IPS-18a (cell line): ENCODE measurements at regions not wholly inside any gene's neighbourhood (a gene's known extent, or its start where the extent isn't known, plus 50 kb on each side); places are given as distances from the start of the nearest gene placed in this dataset.
"Not testable (repeated sequence)": the region's sequence is repeated elsewhere in the genome, so short reads cannot be mapped to it uniquely, and the experiment has no call there.

ENCODE experiments used
- H3K27ac ChIP-seq: one replicate; pipeline ENCODE4 v1.5.1; 2013; ENCODE audit warnings: low read length
- H3K27me3 ChIP-seq: one replicate; pipeline ENCODE4 v1.6.1; 2013; ENCODE audit warnings: mild to moderate bottlenecking, low read length; ENCODE audit not compliant: control insufficient read depth, insufficient read depth
- H3K36me3 ChIP-seq: one replicate; pipeline ENCODE4 v1.6.1; 2013; ENCODE audit warnings: low read depth, low read length; ENCODE audit not compliant: control insufficient read depth
- H3K4me1 ChIP-seq: one replicate; pipeline ENCODE4 v1.6.1; 2013; ENCODE audit warnings: low read depth, low read length; ENCODE audit not compliant: control insufficient read depth
- H3K4me3 ChIP-seq: one replicate; pipeline ENCODE4 v1.5.1; 2013; ENCODE audit warnings: low read length
- H3K9ac ChIP-seq: one replicate; pipeline ENCODE4 v1.6.1; 2013; ENCODE audit warnings: mild to moderate bottlenecking, low read length, moderate library complexity
- H3K9me3 ChIP-seq: one replicate; pipeline ENCODE4 v1.6.1; 2013; ENCODE audit warnings: low read depth, low read length; ENCODE audit not compliant: control insufficient read depth

DNA sequence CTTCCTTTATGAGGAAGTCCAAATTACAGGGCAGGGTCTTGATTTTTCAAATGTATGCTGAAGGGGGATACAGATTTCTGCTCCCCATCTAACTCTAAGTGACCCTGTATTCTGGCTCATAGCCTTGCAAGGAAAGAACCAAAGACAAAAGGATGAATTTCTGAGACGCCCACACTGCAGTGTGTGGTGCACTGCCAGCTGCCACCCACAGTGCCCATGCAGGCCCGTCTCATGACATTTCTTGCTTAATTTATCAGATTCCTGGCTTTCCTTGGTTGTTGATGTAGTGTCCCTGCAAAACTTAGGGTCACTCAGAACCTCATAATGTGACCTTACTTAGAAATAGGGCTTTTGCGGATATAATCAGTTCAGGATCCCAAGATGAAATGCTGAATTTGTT, 68.0 kb downstream of the CBLN4 start:
- Histone ChIP-seq H3K4me1 (no peaks in the 10 kb centered on the region), H3K27ac (no peak overlapping the region), H3K9me3 (peaks cover 65% of the 10 kb centered on the region), H3K36me3 (no peaks in the 10 kb centered on the region), H3K4me3 (no peak overlapping the region), H3K9ac (no peak overlapping the region), H3K27me3 (no peaks in the 10 kb centered on the region)

DNA sequence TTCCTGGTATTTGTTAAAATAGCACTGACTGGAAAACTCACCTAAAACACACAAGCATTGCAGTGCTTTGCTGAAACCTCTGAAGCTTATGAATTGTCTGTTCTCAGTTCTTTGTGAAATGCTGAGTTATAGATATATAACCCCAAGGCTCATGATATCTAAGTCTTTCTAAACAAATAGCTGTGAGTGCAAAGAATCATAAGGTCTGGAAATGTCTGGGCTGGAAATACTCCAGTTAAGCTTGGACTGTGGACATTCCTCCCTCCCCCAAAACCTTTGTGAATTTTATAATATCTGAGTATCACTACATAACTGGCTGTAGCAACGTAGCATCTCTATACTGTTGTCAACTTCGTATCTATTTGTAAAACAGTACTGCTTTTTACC, 69.1 kb downstream of the CBLN4 start:
- no peaks in the 10 kb centered on the region for H3K27me3 ChIP-seq
- no peaks in the 10 kb centered on the region for H3K36me3 ChIP-seq
- H3K9me3 ChIP-seq: peaks cover 67% of the 10 kb centered on the region
- H3K27ac ChIP-seq: no peak overlapping the region
- H3K9ac ChIP-seq: no peak overlapping the region
- H3K4me3 ChIP-seq: no peak overlapping the region
- no peaks in the 10 kb centered on the region for H3K4me1 ChIP-seq

DNA sequence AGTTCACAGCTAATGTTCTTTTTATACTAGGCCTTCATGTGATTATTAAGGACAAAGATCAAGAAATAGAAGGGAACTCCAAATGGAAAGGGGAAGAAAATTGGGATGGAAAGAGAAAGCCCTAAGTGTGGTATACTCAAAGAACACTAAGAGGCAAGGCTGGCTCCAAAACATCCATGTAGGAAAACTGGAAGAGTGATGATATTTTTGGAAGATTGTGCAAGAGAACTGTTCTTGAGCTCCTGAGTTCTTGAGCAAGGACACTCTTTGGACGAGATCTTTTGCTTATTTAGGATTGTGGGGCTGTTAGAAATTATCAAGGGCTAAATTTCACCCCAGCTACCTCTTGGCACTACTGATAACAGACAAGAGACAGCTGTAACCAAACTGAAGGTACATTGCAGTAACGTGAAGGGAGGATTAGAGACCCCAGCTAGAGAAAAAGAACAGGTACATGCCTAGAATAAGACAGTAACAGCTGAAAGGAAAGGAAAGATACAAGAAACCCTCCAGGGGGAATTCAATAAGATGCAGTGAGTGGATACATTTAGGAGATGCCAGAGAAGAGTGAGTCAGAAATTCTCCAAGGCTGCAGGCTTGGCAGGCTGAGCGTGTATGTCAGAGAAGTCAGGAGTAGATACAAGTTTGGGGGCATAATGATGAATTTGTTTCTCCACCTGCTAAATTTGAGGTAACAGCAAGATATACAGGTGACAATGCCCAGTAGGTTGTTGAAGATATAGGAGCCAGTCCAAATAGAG, 69.7 kb downstream of the CBLN4 start:
- peaks cover 72% of the 10 kb centered on the region for H3K9me3 ChIP-seq
- H3K4me1 ChIP-seq: no peaks in the 10 kb centered on the region
- H3K27me3 ChIP-seq: no peaks in the 10 kb centered on the region
- H3K9ac ChIP-seq: no peak overlapping the region
- H3K4me3 ChIP-seq: no peak overlapping the region
- H3K36me3 ChIP-seq: no peaks in the 10 kb centered on the region
- H3K27ac ChIP-seq: no peak overlapping the region

DNA sequence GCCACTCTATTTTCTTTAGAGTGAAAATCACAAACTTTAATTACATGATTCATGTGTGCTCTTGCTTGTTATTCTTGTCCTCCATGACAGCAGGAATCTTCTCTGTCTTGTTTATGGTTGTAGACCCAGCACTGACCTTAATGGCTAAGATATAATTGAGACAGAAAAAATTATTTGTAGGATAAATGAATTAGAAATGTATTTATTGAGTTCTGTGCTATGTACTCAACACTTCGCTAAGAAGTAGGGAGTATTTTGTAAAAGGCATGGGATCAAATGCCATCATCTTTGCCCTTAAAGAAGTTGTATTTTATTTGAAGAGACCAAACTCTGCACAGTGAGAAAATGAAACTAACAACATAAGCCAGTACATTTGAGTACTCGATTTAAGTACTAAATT, 71.2 kb downstream of the CBLN4 start:
- H3K9me3 ChIP-seq: peaks cover 71% of the 10 kb centered on the region
- no peak overlapping the region for H3K27ac ChIP-seq
- H3K36me3 ChIP-seq: no peaks in the 10 kb centered on the region
- no peak overlapping the region for H3K9ac ChIP-seq
- H3K27me3 ChIP-seq: no peaks in the 10 kb centered on the region
- no peak overlapping the region for H3K4me3 ChIP-seq
- H3K4me1 ChIP-seq: no peaks in the 10 kb centered on the region

DNA sequence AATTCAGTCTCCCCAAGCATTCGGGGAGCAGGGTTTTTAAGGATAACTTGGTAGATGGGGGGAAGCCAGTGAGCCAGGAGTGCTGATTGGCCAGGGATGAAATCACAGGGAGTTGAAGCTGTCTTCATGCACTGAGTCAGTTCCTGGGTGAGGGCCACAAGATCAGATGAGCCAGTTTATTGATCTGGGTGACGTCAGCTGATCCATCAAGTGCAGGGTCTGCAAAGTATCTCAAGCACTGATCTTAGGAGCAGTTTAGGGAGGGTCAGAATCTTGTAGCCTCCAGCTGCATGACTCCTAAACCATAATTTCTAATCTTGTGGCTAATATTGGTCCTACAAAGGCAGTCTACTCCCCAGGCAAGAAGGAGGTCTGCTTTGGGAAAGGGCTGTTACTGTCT, 74.4 kb downstream of the CBLN4 start:
- not testable (repeated sequence) for H3K27ac ChIP-seq, H3K36me3 ChIP-seq, H3K4me3 ChIP-seq, H3K4me1 ChIP-seq, H3K9ac ChIP-seq, H3K27me3 ChIP-seq
- H3K9me3 ChIP-seq: peaks cover 87% of the 10 kb centered on the region

DNA sequence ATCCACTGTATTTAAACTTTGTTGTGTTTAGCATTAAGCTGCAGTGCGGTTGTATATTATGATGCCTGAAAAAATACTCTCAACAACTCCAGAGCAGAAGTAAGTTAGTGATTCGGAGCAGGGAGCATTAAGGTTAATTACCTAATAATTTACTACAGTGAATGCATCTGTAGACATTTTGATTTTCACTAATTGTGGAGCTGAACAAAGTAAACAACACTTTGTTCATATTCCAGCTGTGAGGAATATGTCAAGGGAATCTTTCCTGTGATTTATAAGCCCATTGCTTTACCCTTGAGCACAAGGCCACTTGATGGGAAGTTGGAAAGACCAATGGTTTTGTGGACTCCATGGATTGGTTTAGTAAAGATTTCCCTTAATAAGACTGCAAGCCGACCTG, 77.1 kb downstream of the CBLN4 start:
- Histone ChIP-seq H3K9me3 (peaks cover 92% of the 10 kb centered on the region), H3K9ac (no peak overlapping the region), H3K27me3 (no peaks in the 10 kb centered on the region), H3K36me3 (no peaks in the 10 kb centered on the region), H3K4me1 (no peaks in the 10 kb centered on the region), H3K27ac (no peak overlapping the region), H3K4me3 (no peak overlapping the region)

DNA sequence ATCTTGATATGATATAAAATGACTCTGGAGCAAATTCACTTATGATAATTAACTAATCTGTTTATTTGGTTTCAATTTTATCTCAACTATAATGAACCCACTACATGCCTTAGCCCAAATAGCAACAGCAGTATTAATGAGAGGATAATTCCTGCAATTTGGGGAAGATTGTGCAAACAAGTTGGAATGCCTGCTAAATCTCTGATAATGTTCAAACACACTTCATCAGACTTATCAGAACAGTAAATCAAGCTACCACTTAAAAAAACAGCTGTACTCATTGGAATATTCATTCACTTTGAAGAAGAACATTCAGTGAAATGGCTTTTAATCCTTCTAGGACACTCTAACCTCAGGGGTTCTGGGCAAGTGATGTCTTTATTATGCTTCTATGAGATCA, 85.4 kb downstream of the CBLN4 start:
- H3K36me3 ChIP-seq: no peaks in the 10 kb centered on the region
- H3K9me3 ChIP-seq: peaks cover 87% of the 10 kb centered on the region
- H3K27me3 ChIP-seq: no peaks in the 10 kb centered on the region
- H3K4me1 ChIP-seq: no peaks in the 10 kb centered on the region
- H3K9ac ChIP-seq: no peak overlapping the region
- no peak overlapping the region for H3K27ac ChIP-seq
- H3K4me3 ChIP-seq: no peak overlapping the region

DNA sequence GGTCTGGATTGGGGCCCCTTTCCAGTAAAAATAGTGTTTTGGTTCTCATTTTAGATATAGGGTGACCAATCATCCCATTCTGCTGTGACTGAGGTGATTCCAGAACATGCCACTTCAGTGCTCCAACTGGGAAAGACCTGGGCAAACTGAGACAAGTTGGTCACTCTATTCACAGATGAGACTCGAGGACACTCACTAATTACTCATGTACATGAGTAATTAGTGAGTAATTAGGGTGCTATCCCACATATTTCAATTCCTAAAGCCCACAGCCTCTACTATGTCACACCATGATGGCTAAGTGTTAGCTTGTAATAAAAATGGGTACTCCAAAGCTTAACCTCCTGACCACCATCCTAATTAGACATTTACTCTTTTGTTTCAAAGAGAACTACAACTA, 86.0 kb downstream of the CBLN4 start:
- H3K9me3 ChIP-seq: peaks cover 88% of the 10 kb centered on the region
- no peaks in the 10 kb centered on the region for H3K36me3 ChIP-seq
- no peak overlapping the region for H3K4me3 ChIP-seq
- H3K27ac ChIP-seq: no peak overlapping the region
- no peaks in the 10 kb centered on the region for H3K27me3 ChIP-seq
- no peaks in the 10 kb centered on the region for H3K4me1 ChIP-seq
- H3K9ac ChIP-seq: no peak overlapping the region

DNA sequence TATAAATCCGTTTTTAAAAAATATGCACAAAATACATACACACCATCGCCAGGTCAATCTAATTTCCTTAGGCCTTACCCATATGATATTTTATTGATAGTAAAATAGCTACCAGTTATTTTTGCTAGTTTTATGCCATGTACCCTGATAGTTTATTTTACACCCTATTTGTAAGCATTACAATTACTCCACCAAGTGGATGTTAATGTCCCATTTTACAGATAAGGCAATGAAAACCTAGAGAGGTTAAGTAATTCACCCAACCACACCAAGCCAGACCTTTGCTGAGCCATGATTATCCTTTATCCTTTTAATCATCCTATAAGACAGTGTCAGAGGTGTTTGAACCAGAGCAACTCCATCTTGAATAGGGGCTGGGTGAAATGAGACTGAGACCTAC, 86.8 kb downstream of the CBLN4 start:
- Histone ChIP-seq H3K4me1 (no peaks in the 10 kb centered on the region), H3K9ac (no peak overlapping the region), H3K9me3 (peaks cover 91% of the 10 kb centered on the region), H3K4me3 (no peak overlapping the region), H3K36me3 (no peaks in the 10 kb centered on the region), H3K27ac (no peak overlapping the region), H3K27me3 (no peaks in the 10 kb centered on the region)

DNA sequence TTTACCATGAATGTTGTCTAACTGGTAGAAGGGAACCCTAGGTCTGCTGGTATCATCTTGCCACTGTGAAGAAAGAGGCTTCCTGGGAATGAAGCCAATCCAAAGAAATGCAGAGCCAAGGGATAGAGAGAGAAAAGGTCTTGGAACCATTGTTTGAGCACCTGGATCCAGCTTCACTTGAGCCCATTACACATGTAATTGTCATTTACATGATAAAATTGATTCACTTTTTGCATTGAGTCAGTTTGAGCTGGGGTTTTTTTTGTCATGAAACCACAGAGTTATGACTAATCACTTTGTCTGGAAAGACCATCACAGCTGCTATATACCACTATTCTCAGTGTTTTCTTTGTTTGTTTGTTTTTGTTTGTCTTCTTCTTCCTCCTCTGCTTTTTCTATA, 112.3 kb downstream of the CBLN4 start:
- H3K27ac ChIP-seq: no peak overlapping the region
- H3K4me3 ChIP-seq: no peak overlapping the region
- H3K27me3 ChIP-seq: no peaks in the 10 kb centered on the region
- no peaks in the 10 kb centered on the region for H3K36me3 ChIP-seq
- H3K9me3 ChIP-seq: peaks cover 80% of the 10 kb centered on the region
- no peak overlapping the region for H3K9ac ChIP-seq
- H3K4me1 ChIP-seq: no peaks in the 10 kb centered on the region

DNA sequence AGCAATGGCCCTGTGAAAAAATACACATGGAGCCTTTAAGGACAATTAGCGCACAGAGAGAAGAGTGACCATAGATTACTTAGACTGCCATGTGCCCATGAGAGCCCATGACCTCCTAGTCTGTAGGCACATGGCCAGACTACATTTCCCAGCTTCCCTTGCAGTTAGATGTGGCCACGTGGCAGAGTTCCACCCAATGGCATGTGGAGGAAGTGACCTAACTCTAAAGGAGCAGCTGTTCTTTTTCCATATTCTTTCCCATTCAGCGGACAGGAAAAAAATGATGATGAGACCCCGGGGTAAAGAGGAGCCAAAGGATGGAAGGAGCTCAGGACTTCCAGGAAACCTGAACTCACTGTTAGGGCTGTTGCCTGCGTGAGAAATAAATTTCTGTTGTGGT, 116.6 kb downstream of the CBLN4 start:
- no peaks in the 10 kb centered on the region for H3K27me3 ChIP-seq
- H3K4me1 ChIP-seq: no peaks in the 10 kb centered on the region
- H3K9me3 ChIP-seq: peaks cover 82% of the 10 kb centered on the region
- no peak overlapping the region for H3K9ac ChIP-seq
- H3K36me3 ChIP-seq: no peaks in the 10 kb centered on the region
- no peak overlapping the region for H3K4me3 ChIP-seq
- no peak overlapping the region for H3K27ac ChIP-seq

DNA sequence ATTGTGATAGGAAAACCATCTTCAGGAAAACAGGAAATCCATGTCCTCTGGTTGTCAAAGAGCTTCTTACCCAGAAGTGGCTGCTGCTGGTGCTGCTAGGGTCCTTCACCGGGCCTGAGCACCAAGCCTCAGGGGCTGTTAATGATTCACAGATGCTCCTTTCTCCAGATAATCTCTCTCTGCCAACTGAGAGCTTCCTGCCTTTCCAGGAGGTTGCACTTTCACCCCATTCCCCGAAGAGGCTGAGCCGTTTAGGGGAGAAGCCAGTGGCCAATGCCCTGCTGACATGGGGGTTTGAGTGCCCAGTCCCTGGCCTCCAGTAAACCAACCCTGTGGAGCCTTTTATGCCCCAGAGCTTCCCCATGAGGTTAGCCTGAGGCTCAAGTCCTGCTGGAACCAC, 122.4 kb downstream of the CBLN4 start:
- no peak overlapping the region for H3K4me3 ChIP-seq
- no peak overlapping the region for H3K27ac ChIP-seq
- no peaks in the 10 kb centered on the region for H3K4me1 ChIP-seq
- H3K27me3 ChIP-seq: no peaks in the 10 kb centered on the region
- no peaks in the 10 kb centered on the region for H3K36me3 ChIP-seq
- H3K9me3 ChIP-seq: peaks cover 73% of the 10 kb centered on the region
- H3K9ac ChIP-seq: no peak overlapping the region
